H7 (cell line): ENCODE measurements at regions not wholly inside any gene's neighbourhood (a gene's known extent, or its start where the extent isn't known, plus 50 kb on each side); places are given as distances from the start of the nearest gene placed in this dataset.
A peak's percentile ranks its signal among the peaks of the same experiment; 100 is the strongest.

Experiments
- DNase-seq: peaks from one replicate; pipeline ENCODE4 v3.0.0; 2012
- H3K27me3 ChIP-seq: 2 replicates; pipeline ENCODE4 v1.6.0; 2011; ENCODE audit warnings: mild to moderate bottlenecking, low read length; ENCODE audit not compliant: control insufficient read depth, insufficient read depth
- H3K36me3 ChIP-seq: replicated peaks from 2 replicates; pipeline ENCODE4 v1.5.1; 2011; ENCODE audit warnings: low read length; ENCODE audit not compliant: control insufficient read depth, insufficient read depth
- H3K4me3 ChIP-seq: 2 replicates; pipeline ENCODE4 v1.5.1; 2011; ENCODE audit warnings: low read depth, mild to moderate bottlenecking, control low read depth, low read length, moderate library complexity; ENCODE audit not compliant: insufficient read depth

- no peak for DNase-seq
These were observed 126.9 kb downstream of the CYRIA start for GRCh38 chr2:16538707-16539106.

GRCh38 chr2:16537347-16537746, 128.3 kb downstream of the CYRIA start:
- Histone ChIP-seq H3K36me3 (no peaks in the 10 kb centered on the region), H3K4me3 (no peak overlapping the region), H3K27me3 (no peaks in the 10 kb centered on the region)
- DNase-seq = no peak

More at GRCh38 chr2:16538707-16539106, 126.9 kb downstream of the CYRIA start:
- Histone ChIP-seq H3K4me3 (no peak overlapping the region), H3K36me3 (no peaks in the 10 kb centered on the region), H3K27me3 (no peaks in the 10 kb centered on the region)

- Histone ChIP-seq H3K27me3 (no peaks in the 10 kb centered on the region), H3K36me3 (no peaks in the 10 kb centered on the region), H3K4me3 (no peak overlapping the region)
- DNase-seq = no peak
These were observed 139.4 kb downstream of the CYRIA start for GRCh38 chr2:16526193-16526592.

- no peak overlapping the region for H3K4me3 ChIP-seq
- H3K36me3 ChIP-seq = no peaks in the 10 kb centered on the region
- DNase-seq = peak; percentile 48
- H3K27me3 ChIP-seq = no peaks in the 10 kb centered on the region
These were observed 140.3 kb downstream of the CYRIA start for GRCh38 chr2:16525265-16525887.

DNA sequence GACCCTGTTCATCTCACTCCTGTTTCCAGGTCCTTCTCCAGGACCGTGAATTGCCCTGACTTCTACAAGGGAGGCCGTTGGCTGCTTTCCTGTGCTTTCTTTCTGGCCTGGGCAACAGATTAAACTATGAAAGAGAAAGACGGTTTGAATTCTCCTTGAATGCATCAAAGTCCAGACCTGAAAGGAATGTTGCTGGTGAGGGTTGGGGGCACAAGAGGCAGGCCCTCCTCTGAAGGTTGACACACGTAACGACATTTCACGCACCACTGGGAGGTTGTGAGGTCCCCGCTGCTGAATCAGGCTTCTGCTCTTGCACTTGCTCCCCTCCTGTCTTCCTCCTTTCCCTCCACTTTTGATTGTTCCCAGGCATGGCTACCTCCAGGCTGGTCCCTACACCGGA, 141.9 kb downstream of the CYRIA start:
- no peak for DNase-seq

DNA sequence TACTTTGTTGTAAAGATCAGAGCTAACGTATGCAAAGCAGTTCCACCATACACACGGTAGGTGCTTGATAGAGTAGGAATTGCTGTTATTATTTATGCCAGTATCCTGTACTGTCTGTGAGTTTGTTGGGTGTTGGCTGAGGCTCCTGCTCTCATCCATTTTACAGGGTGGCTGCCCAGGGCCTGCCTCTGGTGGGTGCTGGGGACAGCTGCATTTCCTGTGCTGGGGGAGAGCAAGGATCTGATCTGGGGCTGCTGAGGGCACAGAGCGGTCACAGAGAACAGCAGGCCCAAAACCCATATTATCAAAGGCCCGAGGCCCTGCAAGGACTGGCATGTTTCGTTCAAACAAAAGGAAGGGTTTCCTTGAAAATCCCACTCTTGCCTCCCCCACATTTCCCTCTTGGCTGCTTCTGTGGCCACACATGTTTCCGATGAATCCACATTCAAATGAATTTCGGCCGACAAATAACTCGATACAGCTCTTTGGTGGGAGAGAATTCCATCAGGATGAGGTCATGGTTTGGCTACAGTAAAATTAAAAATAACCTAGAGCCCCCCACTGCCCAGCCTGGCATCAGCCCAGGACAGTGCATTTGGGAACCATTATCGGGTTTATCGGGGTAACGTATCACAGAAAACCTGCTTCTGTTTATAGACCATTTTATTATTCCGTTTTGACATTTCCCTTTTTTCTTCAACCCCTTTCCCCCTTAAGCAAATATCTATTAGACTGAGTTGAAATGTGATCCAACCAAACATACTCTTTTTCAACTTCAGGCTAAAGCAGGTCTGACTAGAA, 143.4 kb downstream of the CYRIA start:
- Histone ChIP-seq H3K4me3 (no peak overlapping the region), H3K36me3 (no peaks in the 10 kb centered on the region), H3K27me3 (no peaks in the 10 kb centered on the region)
- no peak for DNase-seq

More for the DNA sequence above, 141.9 kb downstream of the CYRIA start:
- Histone ChIP-seq H3K36me3 (no peaks in the 10 kb centered on the region), H3K27me3 (no peaks in the 10 kb centered on the region), H3K4me3 (no peak overlapping the region)

GRCh38 chr2:16520891-16521290, 144.7 kb downstream of the CYRIA start:
- no peak for DNase-seq
- H3K36me3 ChIP-seq = no peaks in the 10 kb centered on the region

DNA sequence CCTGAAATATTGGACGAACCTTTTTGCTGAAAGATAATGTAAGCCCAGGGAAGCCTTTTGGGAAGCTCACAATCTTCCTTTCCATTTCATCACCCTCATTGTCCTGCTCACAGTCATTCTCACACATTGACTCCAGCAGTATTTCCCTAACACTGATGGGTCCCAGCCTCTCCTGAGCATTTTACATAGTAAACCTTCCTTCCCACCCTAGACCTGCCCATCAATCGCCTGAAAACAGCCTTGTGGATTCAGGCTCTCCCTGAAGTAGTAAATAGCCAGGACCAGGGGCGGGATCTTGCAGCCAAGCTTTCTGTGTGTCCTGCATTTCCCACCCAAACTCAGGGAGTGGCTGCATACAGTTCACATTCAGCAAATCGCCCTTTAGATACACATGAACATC, 149.9 kb downstream of the CYRIA start:
- Histone ChIP-seq H3K36me3 (no peaks in the 10 kb centered on the region), H3K4me3 (no peak overlapping the region), H3K27me3 (no peaks in the 10 kb centered on the region)
- no peak for DNase-seq

More at GRCh38 chr2:16520891-16521290, 144.7 kb downstream of the CYRIA start:
- no peaks in the 10 kb centered on the region for H3K27me3 ChIP-seq
- no peak overlapping the region for H3K4me3 ChIP-seq

DNA sequence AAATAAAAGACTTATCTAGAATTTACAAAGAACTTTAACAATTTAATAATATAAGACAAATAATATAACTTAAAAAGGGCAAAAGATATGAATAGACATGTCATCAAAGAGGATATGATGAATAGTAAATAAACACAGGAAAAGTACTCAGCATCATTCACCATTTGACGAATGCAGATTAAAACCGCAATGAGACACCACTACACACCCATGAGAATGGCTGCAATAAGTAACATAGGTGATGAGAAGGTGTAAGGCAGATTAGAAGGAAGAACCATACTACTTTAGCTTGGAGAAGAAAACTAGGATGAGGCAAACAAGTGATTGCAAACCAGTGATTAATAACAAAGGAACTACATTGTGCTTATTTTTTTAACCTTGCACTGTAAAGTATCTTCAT, 152.0 kb downstream of the CYRIA start:
- peaks cover 5% of the 10 kb centered on the region for H3K27me3 ChIP-seq
- H3K4me3 ChIP-seq = no peak overlapping the region
- DNase-seq = no peak
- no peaks in the 10 kb centered on the region for H3K36me3 ChIP-seq

- Histone ChIP-seq H3K27me3 (peaks cover 14% of the 10 kb centered on the region), H3K36me3 (no peaks in the 10 kb centered on the region), H3K4me3 (no peak overlapping the region)
- DNase-seq = no peak
These were observed 154.6 kb downstream of the CYRIA start for GRCh38 chr2:16511041-16511440.

GRCh38 chr2:16509042-16509441, 156.6 kb downstream of the CYRIA start:
- Histone ChIP-seq H3K36me3 (no peaks in the 10 kb centered on the region), H3K4me3 (no peak overlapping the region), H3K27me3 (peaks cover 14% of the 10 kb centered on the region)
- peak; percentile 24 for DNase-seq

DNA sequence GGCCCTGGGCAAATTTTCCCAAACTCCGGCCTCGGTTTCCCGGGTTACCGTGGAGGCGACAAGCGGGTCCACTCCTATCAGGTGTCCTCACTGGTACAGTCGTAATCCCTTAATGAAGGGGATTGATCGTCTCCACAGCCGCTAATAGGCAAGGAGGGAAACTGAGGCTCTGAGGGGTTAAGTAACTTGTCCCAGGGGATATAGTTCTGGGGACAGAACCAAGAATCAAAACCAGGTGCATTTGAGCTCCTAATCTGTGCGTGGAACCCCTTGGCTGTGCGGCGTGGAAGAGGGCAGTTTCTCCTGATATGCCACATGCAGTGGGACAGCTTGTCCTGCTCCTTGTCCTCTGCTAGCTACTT, 157.2 kb downstream of the CYRIA start:
- no peak for DNase-seq
- no peaks in the 10 kb centered on the region for H3K36me3 ChIP-seq
- H3K27me3 ChIP-seq = peaks cover 14% of the 10 kb centered on the region
- peak overlapping the region; percentile 8; the same call in 1 of the 2 replicates for H3K4me3 ChIP-seq

DNA sequence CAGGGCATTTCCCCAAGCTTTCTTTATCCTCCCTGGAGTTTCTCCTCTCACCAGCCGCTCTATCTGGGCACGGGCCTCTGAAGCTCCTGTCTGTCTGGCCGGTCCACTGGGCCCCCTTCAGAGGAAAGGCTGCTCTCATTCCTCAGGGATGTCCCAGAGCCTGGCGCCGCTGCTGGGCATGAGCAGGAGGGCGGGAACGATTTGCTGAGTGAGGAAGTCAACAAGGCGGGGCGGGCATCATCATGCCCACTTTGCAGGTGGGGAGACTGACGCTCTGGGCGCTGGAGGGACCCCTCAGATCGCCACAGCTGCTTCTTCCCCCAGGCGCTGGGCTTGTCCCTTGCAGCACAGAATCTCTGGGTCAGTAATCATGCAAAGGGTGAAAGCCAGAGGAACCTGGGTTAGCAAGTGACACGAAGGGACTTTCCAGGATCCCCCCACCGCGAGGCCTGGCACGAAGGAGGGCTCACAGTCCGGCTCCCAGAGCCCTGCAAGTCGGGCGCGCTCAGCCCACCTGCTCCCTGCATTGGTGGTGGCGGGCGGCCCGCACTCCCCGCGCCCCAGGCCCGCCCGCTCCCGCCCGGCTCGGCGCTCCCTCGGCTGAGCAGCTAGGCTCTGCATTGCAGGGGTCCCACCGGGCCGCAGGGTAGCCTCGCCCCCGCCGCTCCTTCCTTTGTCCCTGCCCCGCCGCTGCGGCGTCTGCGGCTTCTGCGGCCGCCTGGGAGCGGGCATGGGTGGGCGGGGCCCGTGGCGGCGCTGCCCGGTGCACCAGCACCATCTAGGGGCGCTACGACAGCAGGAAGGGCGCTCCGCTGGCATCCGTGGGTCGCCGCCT, 157.8 kb downstream of the CYRIA start:
- Histone ChIP-seq H3K36me3 (no peaks in the 10 kb centered on the region), H3K4me3 (peak overlapping the region; percentile 44), H3K27me3 (peaks cover 14% of the 10 kb centered on the region)
- DNase-seq = peak; percentile 92

GRCh38 chr2:16506366-16506765, 159.3 kb downstream of the CYRIA start:
- Histone ChIP-seq H3K36me3 (no peaks in the 10 kb centered on the region), H3K4me3 (no peak overlapping the region), H3K27me3 (peaks cover 14% of the 10 kb centered on the region)
- no peak for DNase-seq
